Body of pancreas (tissue), 4 donors: ENCODE measurements at regions not wholly inside any gene's neighbourhood (a gene's known extent, or its start where the extent isn't known, plus 50 kb on each side); places are given as distances from the start of the nearest gene placed in this dataset.

Experiments used
- POLR2A ChIP-seq, 3 donors: fragments of 450-650 bp; IDR thresholded peaks; one replicate each; pipeline ENCODE4 v1.6.1; 2016; ENCODE audit warnings: antibody characterized with exemption in 3 of 3, mild to moderate bottlenecking in 2 of 3
- TF ChIP-seq, protein P1 (sequence below), 7 experiments: fragments of 450-650 bp in 4 of 7; fragments of 200-600 bp in 3 of 7; sonication (generic) in 3 of 7; IDR thresholded peaks; one replicate each; pipeline ENCODE4 v1.5.1; 2016 to 2019; ENCODE audit warnings: antibody characterized with exemption in 7 of 7

DNA sequence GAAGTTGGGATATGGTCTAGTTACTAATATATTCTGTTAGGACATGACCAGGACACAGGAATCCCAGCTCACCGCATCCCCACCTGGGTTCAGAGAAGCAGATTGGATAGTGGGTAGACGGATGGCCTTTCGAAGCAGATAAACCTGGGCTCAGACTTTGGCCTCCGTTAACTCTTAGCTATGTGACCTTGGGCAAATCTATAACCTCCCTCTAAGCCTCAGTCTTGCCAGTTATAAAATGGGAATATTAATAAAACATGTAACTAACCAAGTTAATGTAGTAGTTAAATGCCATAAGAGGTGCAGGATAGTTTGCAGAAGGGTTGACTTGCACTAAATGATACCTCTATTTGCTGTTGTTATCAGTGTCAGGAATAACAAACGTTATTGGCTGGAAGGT is 127.6 kb upstream of the JCAD start:
- TF ChIP-seq, protein P1, sequence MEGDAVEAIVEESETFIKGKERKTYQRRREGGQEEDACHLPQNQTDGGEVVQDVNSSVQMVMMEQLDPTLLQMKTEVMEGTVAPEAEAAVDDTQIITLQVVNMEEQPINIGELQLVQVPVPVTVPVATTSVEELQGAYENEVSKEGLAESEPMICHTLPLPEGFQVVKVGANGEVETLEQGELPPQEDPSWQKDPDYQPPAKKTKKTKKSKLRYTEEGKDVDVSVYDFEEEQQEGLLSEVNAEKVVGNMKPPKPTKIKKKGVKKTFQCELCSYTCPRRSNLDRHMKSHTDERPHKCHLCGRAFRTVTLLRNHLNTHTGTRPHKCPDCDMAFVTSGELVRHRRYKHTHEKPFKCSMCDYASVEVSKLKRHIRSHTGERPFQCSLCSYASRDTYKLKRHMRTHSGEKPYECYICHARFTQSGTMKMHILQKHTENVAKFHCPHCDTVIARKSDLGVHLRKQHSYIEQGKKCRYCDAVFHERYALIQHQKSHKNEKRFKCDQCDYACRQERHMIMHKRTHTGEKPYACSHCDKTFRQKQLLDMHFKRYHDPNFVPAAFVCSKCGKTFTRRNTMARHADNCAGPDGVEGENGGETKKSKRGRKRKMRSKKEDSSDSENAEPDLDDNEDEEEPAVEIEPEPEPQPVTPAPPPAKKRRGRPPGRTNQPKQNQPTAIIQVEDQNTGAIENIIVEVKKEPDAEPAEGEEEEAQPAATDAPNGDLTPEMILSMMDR (IDR thresholded peaks at IDR 0.05) = no peak
- TF ChIP-seq POLR2A (IDR thresholded peaks at IDR 0.05) = no peak
